Astrocyte (in vitro differentiated cells and primary cell): ENCODE measurements at regions not wholly inside any gene's neighbourhood (a gene's known extent, or its start where the extent isn't known, plus 50 kb on each side); places are given as distances from the start of the nearest gene placed in this dataset.

ENCODE experiments used
- EZH2 ChIP-seq: IDR thresholded peaks from 2 replicates; pipeline ENCODE4 v1.6.1; 2012; ENCODE audit warnings: mild to moderate bottlenecking, low read length, inconsistent platforms; ENCODE audit not compliant: insufficient read depth
- TF ChIP-seq, protein P1 (sequence below): IDR thresholded peaks from 2 replicates; pipeline ENCODE4 v1.5.1; 2011; ENCODE audit warnings: low read depth, mild to moderate bottlenecking, inconsistent platforms, low read length, moderate library complexity; ENCODE audit not compliant: insufficient read depth

- TF ChIP-seq, protein P1, sequence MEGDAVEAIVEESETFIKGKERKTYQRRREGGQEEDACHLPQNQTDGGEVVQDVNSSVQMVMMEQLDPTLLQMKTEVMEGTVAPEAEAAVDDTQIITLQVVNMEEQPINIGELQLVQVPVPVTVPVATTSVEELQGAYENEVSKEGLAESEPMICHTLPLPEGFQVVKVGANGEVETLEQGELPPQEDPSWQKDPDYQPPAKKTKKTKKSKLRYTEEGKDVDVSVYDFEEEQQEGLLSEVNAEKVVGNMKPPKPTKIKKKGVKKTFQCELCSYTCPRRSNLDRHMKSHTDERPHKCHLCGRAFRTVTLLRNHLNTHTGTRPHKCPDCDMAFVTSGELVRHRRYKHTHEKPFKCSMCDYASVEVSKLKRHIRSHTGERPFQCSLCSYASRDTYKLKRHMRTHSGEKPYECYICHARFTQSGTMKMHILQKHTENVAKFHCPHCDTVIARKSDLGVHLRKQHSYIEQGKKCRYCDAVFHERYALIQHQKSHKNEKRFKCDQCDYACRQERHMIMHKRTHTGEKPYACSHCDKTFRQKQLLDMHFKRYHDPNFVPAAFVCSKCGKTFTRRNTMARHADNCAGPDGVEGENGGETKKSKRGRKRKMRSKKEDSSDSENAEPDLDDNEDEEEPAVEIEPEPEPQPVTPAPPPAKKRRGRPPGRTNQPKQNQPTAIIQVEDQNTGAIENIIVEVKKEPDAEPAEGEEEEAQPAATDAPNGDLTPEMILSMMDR, result no peak
- TF ChIP-seq EZH2, result no peak
Measured at GRCh38 chr3:165404357-165405027, 208.3 kb upstream of the SLITRK3 start.
